PC-3 (cell line): ENCODE measurements at regions not wholly inside any gene's neighbourhood (a gene's known extent, or its start where the extent isn't known, plus 50 kb on each side); places are given as distances from the start of the nearest gene placed in this dataset.

ENCODE experiments used
- ATAC-seq: fragments of 200-7000 bp; cut with Tn5 transposase; 2 replicates; pipeline ENCODE4 v1.9.1; 2020; ENCODE audit warnings: mild to moderate bottlenecking, moderate library complexity
- BruUV-seq: library from RNA; stranded (reverse); fragments of 400-500 nt; replicated peaks from 2 replicates; lab custom pipeline; 2021; lab: Mats Ljungman, UMichigan
- CTCF ChIA-PET: fragments of 300-600 bp; sonication (Branson Sonifier 250); formaldehyde crosslinking; loops from one replicate; lab custom pipeline; 2022; ENCODE audit warnings: antibody characterized with exemption; lab: Charles Lee
- POLR2A ChIA-PET: fragments of 300-600 bp; sonication (Branson Sonifier 250); formaldehyde crosslinking; loops from one replicate; lab custom pipeline; 2022; ENCODE audit warnings: antibody characterized with exemption; ENCODE audit not compliant: unreplicated experiment; lab: Charles Lee
- DNase-seq: peaks from one replicate; pipeline ENCODE4 v3.0.0-alpha.2; 2015
- H2AFZ ChIP-seq: fragments of 300-600 bp; sonication (generic); 2 replicates; pipeline ENCODE4 v1.6.0; 2016; ENCODE audit warnings: antibody characterized with exemption, low read length
- H3F3A ChIP-seq: fragments of 300-600 bp; sonication (generic); one replicate; pipeline ENCODE4 v1.6.0; 2017; ENCODE audit warnings: antibody characterized with exemption, low read length, control low read depth, mild to moderate bottlenecking; ENCODE audit not compliant: unreplicated experiment
- H3K27ac ChIP-seq: fragments of 300-600 bp; sonication (generic); 2 replicates; pipeline ENCODE4 v1.5.1; 2016; ENCODE audit warnings: mild to moderate bottlenecking, low read length
- H3K27me3 ChIP-seq: fragments of 300-600 bp; sonication (generic); 2 replicates; pipeline ENCODE4 v1.6.1; 2016; ENCODE audit warnings: low read length, mixed read lengths
- H3K36me3 ChIP-seq: fragments of 300-600 bp; sonication (generic); 2 replicates; pipeline ENCODE4 v1.6.1; 2016; ENCODE audit warnings: low read depth, mixed run types, low read length, mixed read lengths
- H3K4me1 ChIP-seq: fragments of 300-600 bp; sonication (generic); 2 replicates; pipeline ENCODE4 v1.5.1; 2016; ENCODE audit warnings: low read length; ENCODE audit not compliant: insufficient read depth
- H3K4me2 ChIP-seq: fragments of 300-600 bp; sonication (generic); 2 replicates; pipeline ENCODE4 v1.6.0; 2016; ENCODE audit warnings: low read length
- H3K4me3 ChIP-seq: fragments of 300-600 bp; sonication (generic); 2 replicates; pipeline ENCODE4 v1.5.1; 2016; ENCODE audit warnings: mild to moderate bottlenecking, low read length, mixed read lengths
- H3K79me2 ChIP-seq: fragments of 300-600 bp; sonication (generic); 2 replicates; pipeline ENCODE4 v1.6.1; 2017; ENCODE audit warnings: low read length, mixed read lengths
- H3K9ac ChIP-seq: fragments of 300-600 bp; sonication (generic); 2 replicates; pipeline ENCODE4 v1.6.0; 2016; ENCODE audit warnings: mild to moderate bottlenecking, low read length
- H3K9me2 ChIP-seq: fragments of 300-600 bp; sonication (generic); replicated peaks from 2 replicates; pipeline ENCODE4 v1.6.1; 2016; ENCODE audit warnings: mixed run types, low read length, mixed read lengths
- H3K9me3 ChIP-seq: fragments of 300-600 bp; sonication (generic); 2 replicates; pipeline ENCODE4 v1.6.1; 2016; ENCODE audit warnings: low read length, mixed read lengths
- H4K20me1 ChIP-seq: fragments of 300-600 bp; sonication (generic); 2 replicates; pipeline ENCODE4 v1.6.1; 2016; ENCODE audit warnings: low read length, mixed read lengths
- EZH2 ChIP-seq: fragments of 300-600 bp; sonication (generic); IDR thresholded peaks from one replicate; pipeline ENCODE4 v1.6.1; 2017; ENCODE audit warnings: antibody characterized with exemption, mild to moderate bottlenecking, low read length; ENCODE audit not compliant: unreplicated experiment
- EZH2phosphoT487 ChIP-seq: fragments of 300-600 bp; sonication (generic); IDR thresholded peaks from 2 replicates; pipeline ENCODE4 v1.6.1; 2018; ENCODE audit warnings: mild to moderate bottlenecking, antibody characterized with exemption, low read length, borderline replicate concordance
- intact Hi-C: fragments of 100-400 bp; cut with micrococcal nuclease; formaldehyde crosslinking; loops from 2 replicates; pipeline ENCODE4 v1.9.0; 2023
- TF ChIP-seq, protein P1 (sequence below): fragments of 300-600 bp; sonication (generic); conservative IDR thresholded peaks from 2 replicates; pipeline ENCODE4 v1.5.1; 2017; ENCODE audit warnings: antibody characterized with exemption, low read depth, mild to moderate bottlenecking, low read length

DNA sequence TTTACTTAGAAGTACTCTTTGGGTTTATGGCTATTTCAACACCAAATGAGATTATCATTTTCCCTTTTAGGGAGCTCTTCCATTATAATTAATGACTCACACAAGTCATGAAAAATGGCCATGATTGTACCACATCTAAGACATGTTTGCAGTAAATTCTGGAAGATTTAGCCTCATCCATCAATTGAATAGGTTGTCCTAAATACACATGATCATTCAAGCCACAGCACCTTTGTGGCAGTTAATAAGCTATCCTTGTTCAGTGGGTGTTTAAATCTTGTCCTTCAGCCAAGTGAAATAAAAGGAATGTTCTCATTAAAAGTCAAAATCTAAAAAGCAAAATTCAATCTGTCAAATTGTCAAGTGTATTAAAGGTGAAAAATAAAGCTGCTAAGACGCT is 237.5 kb downstream of the ZPLD1 start:
- POLR2A ChIA-PET, result no interaction called here
- H3K27ac ChIP-seq, result no peak overlapping the region
- no peak overlapping the region for H3K4me3 ChIP-seq
- CTCF ChIA-PET, result interaction anchor here (1.8 kb wide), 1 partner anchor 136 kb away, joined by 5 read pairs; no protein-coding TSS in a partner anchor
- H3K9me3 ChIP-seq, result no peaks in the 10 kb centered on the region
- TF ChIP-seq EZH2phosphoT487 (no peak), EZH2 (no peak)
- TF ChIP-seq, protein P1, sequence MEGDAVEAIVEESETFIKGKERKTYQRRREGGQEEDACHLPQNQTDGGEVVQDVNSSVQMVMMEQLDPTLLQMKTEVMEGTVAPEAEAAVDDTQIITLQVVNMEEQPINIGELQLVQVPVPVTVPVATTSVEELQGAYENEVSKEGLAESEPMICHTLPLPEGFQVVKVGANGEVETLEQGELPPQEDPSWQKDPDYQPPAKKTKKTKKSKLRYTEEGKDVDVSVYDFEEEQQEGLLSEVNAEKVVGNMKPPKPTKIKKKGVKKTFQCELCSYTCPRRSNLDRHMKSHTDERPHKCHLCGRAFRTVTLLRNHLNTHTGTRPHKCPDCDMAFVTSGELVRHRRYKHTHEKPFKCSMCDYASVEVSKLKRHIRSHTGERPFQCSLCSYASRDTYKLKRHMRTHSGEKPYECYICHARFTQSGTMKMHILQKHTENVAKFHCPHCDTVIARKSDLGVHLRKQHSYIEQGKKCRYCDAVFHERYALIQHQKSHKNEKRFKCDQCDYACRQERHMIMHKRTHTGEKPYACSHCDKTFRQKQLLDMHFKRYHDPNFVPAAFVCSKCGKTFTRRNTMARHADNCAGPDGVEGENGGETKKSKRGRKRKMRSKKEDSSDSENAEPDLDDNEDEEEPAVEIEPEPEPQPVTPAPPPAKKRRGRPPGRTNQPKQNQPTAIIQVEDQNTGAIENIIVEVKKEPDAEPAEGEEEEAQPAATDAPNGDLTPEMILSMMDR, result no peak
- no peak overlapping the region for H3K4me2 ChIP-seq
- H4K20me1 ChIP-seq, result no peaks in the 10 kb centered on the region
- H3K9ac ChIP-seq, result no peak overlapping the region
- intact Hi-C loops, result loop anchor here (2.0 to 10.0 kb wide), 5 partner anchors 70 to 865 kb away; no protein-coding TSS in a partner anchor
- H3K36me3 ChIP-seq, result no peaks in the 10 kb centered on the region
- no peaks in the 10 kb centered on the region for H3K9me2 ChIP-seq
- DNase-seq (no peak), ATAC-seq (no peak)
- H3K4me1 ChIP-seq, result no peaks in the 10 kb centered on the region
- no TSS peak for BruUV-seq
- no peaks in the 10 kb centered on the region for H3K79me2 ChIP-seq
- no peaks in the 10 kb centered on the region for H3F3A ChIP-seq
- H2AFZ ChIP-seq, result no peak overlapping the region
- H3K27me3 ChIP-seq, result peaks cover 37% of the 10 kb centered on the region

DNA sequence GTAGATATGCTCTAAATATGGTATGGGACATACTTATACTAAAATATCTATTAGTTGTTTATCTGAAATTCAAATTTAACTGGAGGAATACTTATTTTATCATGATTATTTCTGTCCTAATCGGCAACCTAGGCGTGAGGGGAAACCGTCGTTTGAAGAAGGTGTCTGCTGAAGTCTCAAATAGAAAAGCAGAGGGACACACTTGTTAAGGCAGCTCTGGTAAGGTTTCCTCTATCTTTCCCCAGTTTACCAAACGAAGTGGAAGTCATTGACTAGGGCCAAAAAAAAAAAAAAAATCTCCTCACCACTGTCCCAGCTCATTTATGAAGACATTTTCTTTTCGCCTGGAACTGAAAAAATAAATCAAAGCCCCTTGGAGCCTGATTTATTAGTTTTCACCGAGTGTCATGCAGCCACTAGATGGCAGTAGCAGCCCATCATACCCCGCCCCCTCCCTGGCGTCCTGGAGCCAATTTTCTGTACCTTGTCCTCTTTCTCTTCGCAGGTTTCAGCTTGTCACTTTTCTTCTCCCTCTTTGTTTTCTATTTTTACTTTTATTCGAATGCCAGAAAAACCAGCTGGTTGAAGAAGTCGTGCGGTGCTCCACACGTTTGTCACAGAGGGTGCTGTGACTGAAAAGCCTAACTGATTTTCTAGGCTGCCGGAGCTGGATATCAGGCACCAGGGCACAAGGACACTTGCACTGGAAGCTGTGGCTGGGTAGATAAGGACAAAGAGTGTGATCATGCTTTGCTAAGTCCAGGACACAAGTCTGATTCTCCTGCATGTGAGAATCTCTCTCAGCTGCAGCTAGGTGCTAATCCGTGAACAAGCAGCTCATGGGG is 238.7 kb downstream of the ZPLD1 start:
- H2AFZ ChIP-seq, result 0 out of 2 replicates have a peak overlapping the region, but pooled peaks have one; percentile 30
- TF ChIP-seq EZH2phosphoT487 (no peak), EZH2 (no peak)
- TF ChIP-seq, protein P1, result peak; percentile 96
- H3K4me3 ChIP-seq, result 0 out of 2 replicates have a peak overlapping the region, but pooled peaks have one; percentile 17
- peak; percentile 86 for ATAC-seq
- H3K9me2 ChIP-seq, result no peaks in the 10 kb centered on the region
- H3F3A ChIP-seq, result no peaks in the 10 kb centered on the region
- no peaks in the 10 kb centered on the region for H4K20me1 ChIP-seq
- no peaks in the 10 kb centered on the region for H3K9me3 ChIP-seq
- H3K4me1 ChIP-seq, result no peaks in the 10 kb centered on the region
- intact Hi-C loops, result loop anchor here (2.0 to 10.0 kb wide), 5 partner anchors 69 to 866 kb away; no protein-coding TSS in a partner anchor
- ChIA-PET POLR2A (no interaction called here), CTCF (interaction anchor here (0.6 to 1.8 kb wide), 6 partner anchors 131 to 621 kb away, joined by 3 to 5 read pairs (median 4); no protein-coding TSS in a partner anchor)
- no peaks in the 10 kb centered on the region for H3K36me3 ChIP-seq
- no peaks in the 10 kb centered on the region for H3K79me2 ChIP-seq
- DNase-seq, result peak; percentile 71
- peak overlapping the region; percentile 46 for H3K4me2 ChIP-seq
- no peak overlapping the region for H3K9ac ChIP-seq
- H3K27me3 ChIP-seq, result peaks cover 25% of the 10 kb centered on the region; the same call in 1 of the 2 replicates
- BruUV-seq, result no TSS peak
- no peak overlapping the region for H3K27ac ChIP-seq
